H1 (cell line): ENCODE measurements at regions not wholly inside any gene's neighbourhood (a gene's known extent, or its start where the extent isn't known, plus 50 kb on each side); places are given as distances from the start of the nearest gene placed in this dataset.

Source experiments
- BCL11A ChIP-seq, 2 experiments: IDR thresholded peaks; one replicate each; pipeline ENCODE4 v1.6.1; 2011; ENCODE audit warnings: low read depth in 2 of 2, low read length in 2 of 2, mild to moderate bottlenecking in 2 of 2
- KDM5A ChIP-seq: fragments of 200-600 bp; IDR thresholded peaks from 2 replicates; pipeline ENCODE4 v1.7.1; 2012; ENCODE audit warnings: mild to moderate bottlenecking, low read length, inconsistent platforms, mixed read lengths
- TCF12 ChIP-seq: IDR thresholded peaks from 2 replicates; pipeline ENCODE4 v1.6.1; 2011; ENCODE audit warnings: low read depth, mild to moderate bottlenecking, low read length
- TF ChIP-seq, protein P1 (sequence below), 3 experiments: IDR thresholded peaks; 1 replicate in 2 of 3; 2 replicates in 1 of 3; pipeline versions ENCODE4 v1.5.1 to v1.6.1; 2011; ENCODE audit warnings: low read length in 3 of 3, mild to moderate bottlenecking in 3 of 3, inconsistent platforms in 2 of 3, low read depth in 1 of 3, moderate library complexity in 1 of 3; ENCODE audit not compliant: insufficient read depth in 1 of 3; ENCODE audit errors: control extremely low read depth in 1 of 3

DNA sequence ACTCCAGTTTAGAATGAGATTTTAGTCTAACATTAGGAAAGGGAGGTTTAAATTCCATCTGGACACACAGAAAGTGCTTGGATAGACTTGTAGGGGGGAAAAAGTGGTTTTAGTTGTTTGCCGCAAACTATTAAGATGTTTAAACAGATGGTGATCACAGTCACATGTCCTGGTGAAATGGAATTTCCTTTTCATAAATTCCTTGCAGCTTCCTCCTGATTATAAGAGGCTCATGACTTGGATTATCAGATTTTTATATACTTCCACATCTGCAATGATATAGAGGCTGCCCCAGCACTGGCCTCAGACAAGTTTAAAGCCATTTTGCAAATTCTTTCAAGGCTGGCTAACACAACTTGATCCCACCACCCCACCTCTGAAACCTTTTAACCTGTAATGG is 106.4 kb upstream of the ARMC3 start:
- TF ChIP-seq, protein P1, sequence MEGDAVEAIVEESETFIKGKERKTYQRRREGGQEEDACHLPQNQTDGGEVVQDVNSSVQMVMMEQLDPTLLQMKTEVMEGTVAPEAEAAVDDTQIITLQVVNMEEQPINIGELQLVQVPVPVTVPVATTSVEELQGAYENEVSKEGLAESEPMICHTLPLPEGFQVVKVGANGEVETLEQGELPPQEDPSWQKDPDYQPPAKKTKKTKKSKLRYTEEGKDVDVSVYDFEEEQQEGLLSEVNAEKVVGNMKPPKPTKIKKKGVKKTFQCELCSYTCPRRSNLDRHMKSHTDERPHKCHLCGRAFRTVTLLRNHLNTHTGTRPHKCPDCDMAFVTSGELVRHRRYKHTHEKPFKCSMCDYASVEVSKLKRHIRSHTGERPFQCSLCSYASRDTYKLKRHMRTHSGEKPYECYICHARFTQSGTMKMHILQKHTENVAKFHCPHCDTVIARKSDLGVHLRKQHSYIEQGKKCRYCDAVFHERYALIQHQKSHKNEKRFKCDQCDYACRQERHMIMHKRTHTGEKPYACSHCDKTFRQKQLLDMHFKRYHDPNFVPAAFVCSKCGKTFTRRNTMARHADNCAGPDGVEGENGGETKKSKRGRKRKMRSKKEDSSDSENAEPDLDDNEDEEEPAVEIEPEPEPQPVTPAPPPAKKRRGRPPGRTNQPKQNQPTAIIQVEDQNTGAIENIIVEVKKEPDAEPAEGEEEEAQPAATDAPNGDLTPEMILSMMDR (IDR thresholded peaks at IDR 0.05; ENCODE audit: control extremely low read depth in 1 of 3, insufficient read depth in 1 of 3, low read depth in 1 of 3, low read length in 3 of 3): no peak
- TF ChIP-seq KDM5A (no peak), BCL11A (IDR thresholded peaks at IDR 0.05; ENCODE audit: low read depth in 2 of 2, low read length in 2 of 2) (no peak), TCF12 (no peak)
